ENCODE measurements at regions not wholly inside any gene's neighbourhood (a gene's known extent, or its start where the extent isn't known, plus 50 kb on each side); places are given as distances from the start of the nearest gene placed in this dataset.
A peak's percentile ranks its signal among the peaks of the same experiment; 100 is the strongest.

- DNase-seq (ENCODE audit: low read depth) (peak; percentile 55), FAIRE-seq (no peak)
- Histone ChIP-seq H3K4me3 (ENCODE audit: low read depth, low read length) (no peak overlapping the region), H3K36me3 (ENCODE audit: control insufficient read depth, insufficient read depth, low read length) (no peaks in the 10 kb centered on the region), H3K27me3 (ENCODE audit: control insufficient read depth, insufficient read depth, low read length) (no peaks in the 10 kb centered on the region)
- no peak for TF ChIP-seq CTCF (IDR thresholded peaks at IDR 0.05; ENCODE audit: insufficient read depth, low read length, severe bottlenecking)
Observed at GRCh38 chr4:89509708-89510281, 202.2 kb upstream of the GPRIN3 start.

GRCh38 chr4:89506866-89507491, 199.4 kb upstream of the GPRIN3 start:
- no peak for TF ChIP-seq CTCF (IDR thresholded peaks at IDR 0.05; ENCODE audit: insufficient read depth, low read length, severe bottlenecking)
- DNase-seq (ENCODE audit: low read depth) (peak; percentile 29), FAIRE-seq (no peak)
- no peaks in the 10 kb centered on the region for H3K27me3 ChIP-seq (ENCODE audit: control insufficient read depth, insufficient read depth, low read length)
- H3K36me3 ChIP-seq (ENCODE audit: control insufficient read depth, insufficient read depth, low read length), result no peaks in the 10 kb centered on the region
- no peak overlapping the region for H3K4me3 ChIP-seq (ENCODE audit: low read depth, low read length)

GRCh38 chr4:89502581-89502980, 195.0 kb upstream of the GPRIN3 start:
- Histone ChIP-seq H3K36me3 (ENCODE audit: control insufficient read depth, insufficient read depth, low read length) (no peaks in the 10 kb centered on the region), H3K4me3 (ENCODE audit: low read depth, low read length) (no peak overlapping the region), H3K27me3 (ENCODE audit: control insufficient read depth, insufficient read depth, low read length) (no peaks in the 10 kb centered on the region)
- FAIRE-seq (no peak), DNase-seq (ENCODE audit: low read depth) (no peak)
- no peak for TF ChIP-seq CTCF (IDR thresholded peaks at IDR 0.05; ENCODE audit: insufficient read depth, low read length, severe bottlenecking)

- no peaks in the 10 kb centered on the region for H3K27me3 ChIP-seq (ENCODE audit: control insufficient read depth, insufficient read depth, low read length)
- no peak for TF ChIP-seq CTCF (IDR thresholded peaks at IDR 0.05; ENCODE audit: insufficient read depth, low read length, severe bottlenecking)
- DNase-seq (ENCODE audit: low read depth) (no peak), FAIRE-seq (no peak)
- no peak overlapping the region for H3K4me3 ChIP-seq (ENCODE audit: low read depth, low read length)
- no peaks in the 10 kb centered on the region for H3K36me3 ChIP-seq (ENCODE audit: control insufficient read depth, insufficient read depth, low read length)
Observed at GRCh38 chr4:89497517-89498308, 190.1 kb upstream of the GPRIN3 start.

GRCh38 chr4:89496851-89497250, 189.3 kb upstream of the GPRIN3 start:
- no peaks in the 10 kb centered on the region for H3K27me3 ChIP-seq (ENCODE audit: control insufficient read depth, insufficient read depth, low read length)
- DNase-seq (ENCODE audit: low read depth) (peak; percentile 33), FAIRE-seq (no peak)
- no peak overlapping the region for H3K4me3 ChIP-seq (ENCODE audit: low read depth, low read length)
- no peaks in the 10 kb centered on the region for H3K36me3 ChIP-seq (ENCODE audit: control insufficient read depth, insufficient read depth, low read length)
- no peak for TF ChIP-seq CTCF (IDR thresholded peaks at IDR 0.05; ENCODE audit: insufficient read depth, low read length, severe bottlenecking)

Measured in bronchial epithelial cell (primary cell).